HL-60 (cell line): ENCODE measurements at regions not wholly inside any gene's neighbourhood (a gene's known extent, or its start where the extent isn't known, plus 50 kb on each side); places are given as distances from the start of the nearest gene placed in this dataset.

Experiments
- DNase-seq, 2 experiments: peaks; one replicate each; pipeline ENCODE4 v3.0.0-alpha.2; 2010 to 2020; ENCODE audit warnings: low read depth in 1 of 2, low spot score in 1 of 2
- H3K27ac ChIP-seq: fragments of 250-450 bp; sonication (Bioruptor Pico); replicated peaks from 2 replicates; pipeline ENCODE4 v1.5.1; 2020; ENCODE audit warnings: mild to moderate bottlenecking, moderate library complexity
- H3K27me3 ChIP-seq: fragments of 250-450 bp; sonication (Bioruptor Pico); 2 replicates; pipeline ENCODE4 v1.5.1; 2021; ENCODE audit warnings: mild to moderate bottlenecking, moderate library complexity; ENCODE audit not compliant: insufficient read depth, poor library complexity, severe bottlenecking
- H3K4me3 ChIP-seq: replicated peaks from 2 replicates; pipeline ENCODE4 v1.5.1; 2011; ENCODE audit warnings: mild to moderate bottlenecking, control low read depth, low read length; ENCODE audit not compliant: insufficient read depth
- CTCF ChIP-seq: IDR thresholded peaks from one replicate; pipeline ENCODE4 v1.5.1; 2011; ENCODE audit warnings: low read length, control low read depth, inconsistent platforms; ENCODE audit not compliant: insufficient read depth
- GABPA ChIP-seq: IDR thresholded peaks from 2 replicates; pipeline ENCODE4 v1.6.1; 2012; ENCODE audit warnings: low read depth
- POLR2AphosphoS5 ChIP-seq: IDR thresholded peaks from 2 replicates; pipeline ENCODE4 v1.6.1; 2012; ENCODE audit warnings: low read depth
- REST ChIP-seq: IDR thresholded peaks from 2 replicates; pipeline ENCODE4 v1.6.1; 2012; ENCODE audit warnings: low read depth; ENCODE audit not compliant: insufficient replicate concordance
- SPI1 ChIP-seq: IDR thresholded peaks from 2 replicates; pipeline ENCODE4 v1.6.1; 2012; ENCODE audit warnings: low read depth, mild to moderate bottlenecking, borderline replicate concordance

- DNase-seq, result no peak
- H3K4me3 ChIP-seq, result no peak overlapping the region
Measured at GRCh38 chr10:83965473-83965872, 173.8 kb upstream of the GHITM start.

GRCh38 chr10:83968052-83968451, 171.3 kb upstream of the GHITM start:
- Histone ChIP-seq H3K27me3 (no peaks in the 10 kb centered on the region), H3K27ac (no peak overlapping the region), H3K4me3 (no peak overlapping the region)
- TF ChIP-seq GABPA (no peak), CTCF (no peak), SPI1 (no peak), POLR2AphosphoS5 (no peak), REST (no peak)
- no peak for DNase-seq

More at GRCh38 chr10:83965473-83965872, 173.8 kb upstream of the GHITM start:
- H3K27me3 ChIP-seq, result no peaks in the 10 kb centered on the region
- TF ChIP-seq POLR2AphosphoS5 (no peak), SPI1 (no peak), CTCF (no peak), GABPA (no peak), REST (no peak)
- no peak overlapping the region for H3K27ac ChIP-seq

- no peak overlapping the region for H3K4me3 ChIP-seq
- no peaks in the 10 kb centered on the region for H3K27me3 ChIP-seq
- DNase-seq, result no peak
- H3K27ac ChIP-seq, result no peak overlapping the region
- no peak for TF ChIP-seq REST
- TF ChIP-seq GABPA, result no peak
- TF ChIP-seq POLR2AphosphoS5, result no peak
- no peak for TF ChIP-seq CTCF
- no peak for TF ChIP-seq SPI1
Measured at GRCh38 chr10:83978681-83979383, 160.5 kb upstream of the GHITM start.
